ENCODE measurements at regions not wholly inside any gene's neighbourhood (a gene's known extent, or its start where the extent isn't known, plus 50 kb on each side); places are given as distances from the start of the nearest gene placed in this dataset.

- TF ChIP-seq SP1 (IDR thresholded peaks at IDR 0.05; ENCODE audit: low read depth, low read length): no peak
- no peak for TF ChIP-seq RXRA (IDR thresholded peaks at IDR 0.05; ENCODE audit: insufficient read depth, low read depth, low read length)
- TF ChIP-seq BRCA1 (IDR thresholded peaks at IDR 0.05; ENCODE audit: low read depth, low read length): no peak
- no peak for TF ChIP-seq POLR2A (IDR thresholded peaks at IDR 0.05; ENCODE audit: control extremely low read depth in 1 of 2, low read depth in 2 of 2, low read length in 2 of 2)
- TF ChIP-seq HDAC6 (IDR thresholded peaks at IDR 0.05; ENCODE audit: low read depth, low read length): no peak
Observed at GRCh38 chr12:107347261-107347660, 253.9 kb upstream of the CRY1 start (continued).

Measured in H1 (cell line).